ENCODE measurements at regions not wholly inside any gene's neighbourhood (a gene's known extent, or its start where the extent isn't known, plus 50 kb on each side); places are given as distances from the start of the nearest gene placed in this dataset.

- ATAC-seq (ENCODE audit: low FRiP score) (no peak), DNase-seq (ENCODE audit: low spot score) (no peak)
- TF ChIP-seq CTCF (IDR thresholded peaks at IDR 0.05) = no peak
Observed at GRCh38 chr6:26197933-26198721, 110.9 kb downstream of the HFE start.

- TF ChIP-seq CTCF (IDR thresholded peaks at IDR 0.05) = no peak
- no peak for DNase-seq (ENCODE audit: low spot score)
- ATAC-seq (ENCODE audit: low FRiP score) = no peak
Observed at GRCh38 chr6:26198722-26199056, 111.5 kb downstream of the HFE start.

- ATAC-seq (ENCODE audit: low FRiP score) (peak; percentile 74), DNase-seq (ENCODE audit: low spot score) (no peak)
- TF ChIP-seq CTCF (IDR thresholded peaks at IDR 0.05) = no peak
Observed at GRCh38 chr6:26199057-26199772, 112.0 kb downstream of the HFE start.

- DNase-seq (ENCODE audit: low spot score) (no peak), ATAC-seq (ENCODE audit: low FRiP score) (no peak)
- no peak for TF ChIP-seq CTCF (IDR thresholded peaks at IDR 0.05)
Observed at GRCh38 chr6:26199773-26200764, 112.8 kb downstream of the HFE start.

GRCh38 chr6:26200918-26201721, 113.9 kb downstream of the HFE start:
- DNase-seq (ENCODE audit: low spot score) (no peak), ATAC-seq (ENCODE audit: low FRiP score) (no peak)
- TF ChIP-seq CTCF (IDR thresholded peaks at IDR 0.05) = no peak

- DNase-seq (ENCODE audit: low spot score) (no peak), ATAC-seq (ENCODE audit: low FRiP score) (no peak)
- TF ChIP-seq CTCF (IDR thresholded peaks at IDR 0.05) = no peak
Observed at GRCh38 chr6:26202201-26202611, 115.0 kb downstream of the HFE start.

Data from omental fat pad (tissue), 3 donors.